ENCODE measurements at regions not wholly inside any gene's neighbourhood (a gene's known extent, or its start where the extent isn't known, plus 50 kb on each side); places are given as distances from the start of the nearest gene placed in this dataset.

GRCh38 chr1:55423376-55423775, 208.2 kb upstream of the USP24 start:
- Histone ChIP-seq H3K79me2 (ENCODE audit: insufficient read depth, low read length) (no peaks in the 10 kb centered on the region), H3F3A (ENCODE audit: insufficient read depth, low read length) (no peaks in the 10 kb centered on the region), H3K27ac (ENCODE audit: low read depth, low read length, poor library complexity, severe bottlenecking) (no peak overlapping the region), H3K9me2 (ENCODE audit: low read depth, low read length) (no peaks in the 10 kb centered on the region), H3K4me2 (ENCODE audit: low read length) (no peak overlapping the region), H3K4me1 (ENCODE audit: insufficient read depth, low read length, severe bottlenecking) (no peaks in the 10 kb centered on the region), H3K27me3 (ENCODE audit: insufficient read depth, low read length) (no peaks in the 10 kb centered on the region; the same call in 1 of the 2 replicates), H4K20me1 (ENCODE audit: insufficient read depth, low read length) (no peaks in the 10 kb centered on the region), H3K4me3 (ENCODE audit: low read depth, low read length, poor library complexity, severe bottlenecking) (no peak overlapping the region), H3K36me3 (ENCODE audit: insufficient read depth, low read length) (no peaks in the 10 kb centered on the region), H2AFZ (ENCODE audit: low read length) (no peak overlapping the region), H3K9me3 (ENCODE audit: low read length) (no peaks in the 10 kb centered on the region), H3K9ac (ENCODE audit: low read length) (no peak overlapping the region)
- TF ChIP-seq EZH2 (IDR thresholded peaks at IDR 0.05; ENCODE audit: borderline replicate concordance, low read length) (no peak), CTCF (IDR thresholded peaks at IDR 0.05; ENCODE audit: low read length) (no peak)

- Histone ChIP-seq H3K27me3 (ENCODE audit: insufficient read depth, low read length) (no peaks in the 10 kb centered on the region), H3K4me1 (ENCODE audit: insufficient read depth, low read length, severe bottlenecking) (no peaks in the 10 kb centered on the region), H3K9me2 (ENCODE audit: low read depth, low read length) (no peaks in the 10 kb centered on the region), H3K9ac (ENCODE audit: low read length) (no peak overlapping the region), H3K36me3 (ENCODE audit: insufficient read depth, low read length) (no peaks in the 10 kb centered on the region), H4K20me1 (ENCODE audit: insufficient read depth, low read length) (no peaks in the 10 kb centered on the region), H3K9me3 (ENCODE audit: low read length) (no peaks in the 10 kb centered on the region), H3K79me2 (ENCODE audit: insufficient read depth, low read length) (no peaks in the 10 kb centered on the region), H3K4me3 (ENCODE audit: low read depth, low read length, poor library complexity, severe bottlenecking) (no peak overlapping the region), H2AFZ (ENCODE audit: low read length) (no peak overlapping the region), H3K4me2 (ENCODE audit: low read length) (no peak overlapping the region), H3F3A (ENCODE audit: insufficient read depth, low read length) (no peaks in the 10 kb centered on the region), H3K27ac (ENCODE audit: low read depth, low read length, poor library complexity, severe bottlenecking) (no peak overlapping the region)
- TF ChIP-seq CTCF (IDR thresholded peaks at IDR 0.05; ENCODE audit: low read length) (no peak), EZH2 (IDR thresholded peaks at IDR 0.05; ENCODE audit: borderline replicate concordance, low read length) (no peak)
These were observed 206.0 kb upstream of the USP24 start for GRCh38 chr1:55420929-55421716.

- Histone ChIP-seq H4K20me1 (ENCODE audit: insufficient read depth, low read length) (no peaks in the 10 kb centered on the region), H3K4me1 (ENCODE audit: insufficient read depth, low read length, severe bottlenecking) (no peaks in the 10 kb centered on the region), H3K9me2 (ENCODE audit: low read depth, low read length) (no peaks in the 10 kb centered on the region), H3K79me2 (ENCODE audit: insufficient read depth, low read length) (no peaks in the 10 kb centered on the region), H3K36me3 (ENCODE audit: insufficient read depth, low read length) (no peaks in the 10 kb centered on the region), H3K27me3 (ENCODE audit: insufficient read depth, low read length) (no peaks in the 10 kb centered on the region), H3F3A (ENCODE audit: insufficient read depth, low read length) (no peaks in the 10 kb centered on the region), H3K4me3 (ENCODE audit: low read depth, low read length, poor library complexity, severe bottlenecking) (no peak overlapping the region), H3K4me2 (ENCODE audit: low read length) (no peak overlapping the region), H2AFZ (ENCODE audit: low read length) (no peak overlapping the region), H3K9me3 (ENCODE audit: low read length) (no peaks in the 10 kb centered on the region), H3K27ac (ENCODE audit: low read depth, low read length, poor library complexity, severe bottlenecking) (no peak overlapping the region), H3K9ac (ENCODE audit: low read length) (no peak overlapping the region)
- TF ChIP-seq EZH2 (IDR thresholded peaks at IDR 0.05; ENCODE audit: borderline replicate concordance, low read length), result no peak
These were observed 204.9 kb upstream of the USP24 start for GRCh38 chr1:55420026-55420425.
